Central memory CD4-positive, alpha-beta T cell (primary cell): ENCODE measurements at regions not wholly inside any gene's neighbourhood (a gene's known extent, or its start where the extent isn't known, plus 50 kb on each side); places are given as distances from the start of the nearest gene placed in this dataset.

Experiments
- DNase-seq: peaks from one replicate; pipeline ENCODE4 v3.0.0; 2022

DNA sequence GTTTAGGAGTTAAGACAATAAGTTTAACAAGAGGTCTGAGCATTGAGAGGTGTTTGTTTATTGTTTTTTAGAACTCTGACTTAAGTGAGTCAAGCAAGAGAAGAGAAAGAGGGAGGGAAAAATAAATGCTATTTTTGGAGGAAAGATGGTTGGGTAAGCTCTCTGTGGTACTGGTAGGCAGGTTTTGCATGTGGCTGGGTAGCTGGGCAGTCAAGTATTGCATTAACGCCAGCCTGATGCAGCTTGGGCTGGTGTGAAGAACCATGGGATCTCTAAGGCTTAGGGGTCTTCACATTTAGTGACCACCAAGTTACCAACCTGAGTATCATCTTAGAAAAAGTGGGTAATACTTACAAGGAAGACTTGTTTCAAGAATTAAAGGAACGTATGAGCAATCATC is 534.5 kb upstream of the SEMA6D start:
- DNase-seq, result no peak

GRCh38 chr15:47184003-47184907 is 533.0 kb upstream of the SEMA6D start:
- no peak for DNase-seq

DNA sequence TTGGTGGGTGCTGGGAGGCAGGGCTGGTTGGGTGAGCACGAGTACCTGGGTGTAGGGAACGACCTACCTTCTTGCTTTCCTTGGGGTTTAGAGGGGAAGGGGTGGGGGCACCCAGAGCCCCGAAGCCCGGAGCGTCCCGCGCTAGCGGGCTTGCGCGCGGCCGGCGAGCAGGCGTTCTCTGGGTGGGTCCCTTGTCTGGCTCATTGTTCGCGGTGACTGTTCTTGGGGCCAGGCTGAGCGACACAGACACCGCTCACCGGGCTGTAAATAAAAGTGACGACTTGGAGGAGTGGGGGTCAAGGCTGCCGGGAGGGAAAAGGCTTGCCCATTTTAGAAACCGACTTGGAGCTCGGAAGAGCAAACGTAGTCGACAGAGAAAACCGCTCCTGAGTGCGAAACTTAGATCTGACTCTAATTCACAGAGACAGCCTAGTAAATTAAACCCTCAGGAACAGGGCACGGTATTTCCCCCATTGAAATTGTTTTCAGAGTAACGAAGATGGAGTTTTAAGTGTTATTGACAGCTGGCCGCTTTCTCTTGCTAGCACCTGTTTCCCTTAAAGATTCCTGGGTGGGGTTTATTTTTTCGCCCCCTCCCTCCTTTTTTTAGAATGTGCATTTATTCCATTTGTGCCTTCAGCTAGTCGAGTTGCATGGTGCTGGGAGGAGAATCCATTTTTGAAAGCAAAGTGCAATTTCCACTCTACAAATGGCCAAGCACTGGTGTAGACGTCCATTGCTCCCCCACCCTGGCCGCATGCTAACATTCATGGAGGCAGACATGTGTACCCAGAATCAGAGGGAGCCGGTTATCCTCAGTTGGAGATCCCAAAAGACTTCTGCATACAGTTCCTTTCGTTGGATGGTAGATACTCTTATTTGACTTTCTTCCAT is 532.1 kb upstream of the SEMA6D start:
- DNase-seq, result no peak

GRCh38 chr15:47186075-47186474 is 531.2 kb upstream of the SEMA6D start:
- DNase-seq, result no peak

- DNase-seq, result no peak
These were observed 528.4 kb upstream of the SEMA6D start for GRCh38 chr15:47188758-47189507.

DNA sequence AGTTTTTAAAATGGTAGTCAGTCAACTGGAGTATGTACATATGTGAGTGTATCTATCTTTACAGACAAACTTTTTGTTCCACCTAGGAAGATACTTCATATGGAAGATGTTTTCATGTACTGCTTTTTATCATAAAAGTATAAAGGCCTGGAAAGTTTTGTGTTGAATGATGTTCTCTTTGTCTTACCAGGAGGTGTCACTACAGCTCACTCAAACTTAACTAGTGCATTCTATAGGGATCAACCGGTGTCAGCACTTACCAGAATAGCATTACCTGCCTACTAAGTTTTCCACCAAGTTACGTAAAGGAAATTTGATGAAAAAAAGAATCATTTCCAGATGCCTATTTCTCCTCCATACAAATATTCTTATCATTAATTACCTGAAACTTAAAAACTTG is 522.6 kb upstream of the SEMA6D start:
- no peak for DNase-seq

DNA sequence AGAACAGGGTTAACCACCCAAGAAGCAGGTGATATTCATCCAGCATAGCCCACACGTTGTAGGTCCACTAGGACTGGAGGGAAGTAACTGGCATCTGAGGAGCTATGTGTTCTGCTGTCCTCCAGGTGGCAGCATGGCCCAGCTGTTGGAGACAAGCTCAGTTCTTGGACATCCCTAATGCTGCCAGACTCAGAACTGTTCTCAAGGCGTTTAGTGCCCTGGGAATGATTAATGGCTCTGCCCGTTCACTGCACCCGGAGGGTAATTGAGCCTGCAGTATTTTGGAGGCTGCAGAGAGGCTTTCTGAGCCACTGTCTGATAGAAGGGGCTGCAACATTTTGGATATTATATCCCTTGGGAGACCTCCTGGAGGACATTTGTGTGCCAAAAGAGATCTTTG is 521.3 kb upstream of the SEMA6D start:
- DNase-seq, result peak; percentile 5

- DNase-seq, result no peak
These were observed 513.3 kb upstream of the SEMA6D start for GRCh38 chr15:47203993-47204392.

- no peak for DNase-seq
These were observed 510.8 kb upstream of the SEMA6D start for GRCh38 chr15:47206358-47206978.

DNA sequence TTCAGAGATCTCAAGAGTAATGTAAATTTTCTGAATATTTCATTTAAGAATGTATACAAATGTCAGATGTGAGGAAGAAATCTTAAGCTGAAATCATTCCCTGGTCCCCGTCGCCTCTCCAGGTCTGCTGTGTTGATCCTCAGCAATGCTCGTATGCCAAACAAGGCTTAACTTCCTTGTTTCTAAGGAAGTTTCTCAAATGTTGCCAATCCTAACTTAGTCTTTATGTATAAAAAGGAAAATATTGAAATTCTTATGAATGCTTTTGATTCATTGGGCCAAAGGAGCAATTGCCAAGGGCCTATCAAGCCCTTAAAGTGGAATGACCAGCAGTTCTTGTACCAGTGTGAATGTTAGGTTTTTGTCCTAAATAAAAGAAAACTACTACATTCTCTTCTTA is 507.7 kb upstream of the SEMA6D start:
- DNase-seq, result no peak

- DNase-seq, result no peak
These were observed 504.9 kb upstream of the SEMA6D start for GRCh38 chr15:47212222-47213010.

DNA sequence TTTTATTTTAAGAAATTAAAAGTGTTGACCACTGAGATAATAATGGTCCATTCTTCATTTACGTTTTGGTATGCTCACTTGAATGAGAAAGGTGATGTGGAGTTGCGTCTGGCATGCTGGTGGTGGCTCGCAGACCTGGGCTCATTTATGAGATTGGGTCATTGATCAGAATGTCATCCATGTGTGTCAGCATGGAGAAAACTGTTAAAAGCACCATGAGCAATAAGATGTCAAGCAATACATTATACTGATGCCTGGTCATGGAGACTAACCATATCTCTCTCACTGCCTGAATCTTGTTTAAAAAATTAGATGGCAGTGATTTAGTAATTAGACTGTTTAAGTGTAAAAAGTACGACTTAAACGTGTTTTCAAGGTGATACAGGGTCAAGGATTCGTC is 503.4 kb upstream of the SEMA6D start:
- no peak for DNase-seq

DNA sequence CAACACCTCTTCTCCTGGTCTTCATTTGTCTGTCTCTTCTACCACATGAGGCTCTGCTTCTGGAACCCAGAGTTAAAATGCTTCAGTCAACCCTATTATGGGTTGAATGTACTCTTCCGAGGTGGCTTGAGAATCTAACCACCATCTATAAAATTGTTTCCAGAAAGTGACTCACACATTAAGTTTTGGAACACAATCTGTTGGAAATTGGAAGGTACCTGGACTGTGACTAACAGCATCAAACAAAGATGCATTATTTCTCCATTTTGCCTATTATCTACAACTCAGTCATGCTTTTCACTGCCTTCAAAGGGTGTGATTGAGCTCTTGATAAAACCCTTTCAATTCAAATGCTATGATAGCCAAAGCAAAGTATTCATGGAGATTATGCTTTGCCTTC is 499.0 kb upstream of the SEMA6D start:
- no peak for DNase-seq

- no peak for DNase-seq
These were observed 472.9 kb upstream of the SEMA6D start for GRCh38 chr15:47244361-47244760.

GRCh38 chr15:47246317-47246716 is 471.0 kb upstream of the SEMA6D start:
- DNase-seq, result no peak

- no peak for DNase-seq
These were observed 458.8 kb upstream of the SEMA6D start for GRCh38 chr15:47258521-47258920.

DNA sequence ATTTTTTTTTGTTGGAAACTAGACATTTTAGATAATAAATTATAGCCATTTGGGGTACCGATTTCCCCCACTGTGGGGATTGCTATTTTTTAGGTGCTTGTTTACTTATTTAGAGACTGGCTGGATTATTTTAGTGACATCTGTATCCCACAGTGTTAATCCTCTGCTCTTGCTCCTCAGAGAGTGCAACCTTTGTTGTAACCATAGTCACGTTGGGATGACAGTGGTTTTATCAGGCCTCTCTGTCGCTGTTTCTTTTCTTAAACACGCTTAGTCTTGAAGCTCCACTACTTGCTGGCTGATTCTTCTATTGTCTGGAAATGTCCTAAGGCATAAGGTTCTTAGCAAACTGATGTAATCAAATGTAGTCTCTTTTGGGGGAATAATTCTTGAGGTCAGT is 451.6 kb upstream of the SEMA6D start:
- DNase-seq, result no peak

GRCh38 chr15:47266566-47266965 is 450.7 kb upstream of the SEMA6D start:
- no peak for DNase-seq

DNA sequence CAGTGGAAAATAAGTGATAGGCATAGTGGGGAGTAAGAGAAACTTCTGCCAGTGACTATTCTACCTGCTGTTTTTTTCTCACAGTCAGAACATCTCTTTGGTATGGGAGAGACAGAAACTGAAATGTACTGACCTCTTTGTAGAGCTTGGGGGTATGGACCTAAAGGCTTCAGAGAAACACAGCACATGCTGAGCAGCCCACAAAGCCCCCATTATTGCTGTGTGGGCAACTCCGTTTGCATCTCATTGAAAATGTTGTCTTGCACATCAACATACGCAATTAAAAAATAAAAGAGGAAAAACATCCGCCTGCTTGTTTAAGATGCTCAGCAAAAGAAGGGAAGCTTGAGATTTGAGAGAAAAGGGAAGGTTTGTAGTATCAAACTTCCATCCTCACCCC is 443.4 kb upstream of the SEMA6D start:
- DNase-seq, result no peak

GRCh38 chr15:47283246-47283645 is 434.1 kb upstream of the SEMA6D start:
- DNase-seq, result no peak

DNA sequence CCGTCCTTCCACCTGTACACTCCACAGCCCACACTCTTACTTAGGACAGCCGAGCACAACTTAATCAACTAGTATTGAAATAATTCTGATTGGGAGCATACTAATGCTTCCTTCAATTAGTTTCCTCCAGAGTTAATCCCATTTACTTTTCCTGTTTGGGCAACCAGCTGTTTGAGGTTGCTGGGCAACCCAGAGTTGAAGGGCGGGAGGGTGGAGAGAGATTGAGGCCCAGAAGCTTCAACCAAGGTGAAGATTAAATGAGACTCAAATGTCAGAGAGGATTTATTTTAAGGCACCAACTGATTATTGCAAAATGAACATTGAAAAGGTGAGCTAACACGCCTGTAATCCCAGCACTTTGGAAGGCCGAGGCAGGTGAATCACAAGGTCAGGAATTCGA is 428.5 kb upstream of the SEMA6D start:
- DNase-seq, result no peak

- DNase-seq, result no peak
These were observed 427.6 kb upstream of the SEMA6D start for GRCh38 chr15:47289656-47290055.
